ENCODE measurements at regions not wholly inside any gene's neighbourhood (a gene's known extent, or its start where the extent isn't known, plus 50 kb on each side); places are given as distances from the start of the nearest gene placed in this dataset.

DNA sequence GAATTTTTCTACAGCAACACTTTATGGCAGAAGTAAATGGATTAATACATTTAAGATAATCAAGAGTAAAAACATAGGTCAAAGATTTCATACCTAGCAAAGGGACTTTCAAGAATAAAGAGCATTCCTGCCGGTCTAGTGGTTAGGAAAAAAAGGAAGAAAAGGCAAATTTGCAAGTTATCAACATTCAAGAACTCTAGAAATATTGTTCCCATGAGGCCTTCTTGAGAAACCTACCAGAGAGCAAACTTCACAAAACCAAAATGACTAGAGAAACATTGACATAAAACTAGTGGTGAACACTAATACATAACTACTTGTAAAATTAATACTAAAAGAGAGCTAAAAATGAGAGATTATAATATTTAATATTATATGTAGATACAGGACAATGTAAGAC lies 320.2 kb upstream of the RGMB start:
- TF ChIP-seq, protein P1, sequence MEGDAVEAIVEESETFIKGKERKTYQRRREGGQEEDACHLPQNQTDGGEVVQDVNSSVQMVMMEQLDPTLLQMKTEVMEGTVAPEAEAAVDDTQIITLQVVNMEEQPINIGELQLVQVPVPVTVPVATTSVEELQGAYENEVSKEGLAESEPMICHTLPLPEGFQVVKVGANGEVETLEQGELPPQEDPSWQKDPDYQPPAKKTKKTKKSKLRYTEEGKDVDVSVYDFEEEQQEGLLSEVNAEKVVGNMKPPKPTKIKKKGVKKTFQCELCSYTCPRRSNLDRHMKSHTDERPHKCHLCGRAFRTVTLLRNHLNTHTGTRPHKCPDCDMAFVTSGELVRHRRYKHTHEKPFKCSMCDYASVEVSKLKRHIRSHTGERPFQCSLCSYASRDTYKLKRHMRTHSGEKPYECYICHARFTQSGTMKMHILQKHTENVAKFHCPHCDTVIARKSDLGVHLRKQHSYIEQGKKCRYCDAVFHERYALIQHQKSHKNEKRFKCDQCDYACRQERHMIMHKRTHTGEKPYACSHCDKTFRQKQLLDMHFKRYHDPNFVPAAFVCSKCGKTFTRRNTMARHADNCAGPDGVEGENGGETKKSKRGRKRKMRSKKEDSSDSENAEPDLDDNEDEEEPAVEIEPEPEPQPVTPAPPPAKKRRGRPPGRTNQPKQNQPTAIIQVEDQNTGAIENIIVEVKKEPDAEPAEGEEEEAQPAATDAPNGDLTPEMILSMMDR (IDR thresholded peaks at IDR 0.05), result no peak
- TF ChIP-seq POLR2A (IDR thresholded peaks at IDR 0.05), result no peak
